ENCODE measurements at regions not wholly inside any gene's neighbourhood (a gene's known extent, or its start where the extent isn't known, plus 50 kb on each side); places are given as distances from the start of the nearest gene placed in this dataset.

DNA sequence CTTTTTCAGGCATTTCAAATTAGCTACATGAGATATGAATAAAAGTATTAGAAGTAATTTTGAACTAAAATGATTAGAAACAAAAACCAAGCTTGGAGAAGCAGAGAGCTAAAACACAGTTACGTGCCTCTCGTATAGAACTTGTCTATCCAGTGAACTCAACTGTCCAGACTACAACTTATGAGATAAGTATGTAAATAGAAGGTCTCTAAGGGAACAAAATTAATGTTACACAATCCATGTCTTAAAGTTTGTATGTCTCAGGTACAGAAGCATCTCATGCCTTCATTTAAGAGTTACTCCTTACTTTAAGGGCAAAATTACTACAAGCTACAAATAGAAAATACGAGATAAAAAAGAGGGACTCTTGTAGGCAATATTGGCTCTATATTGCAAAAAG lies 316.8 kb downstream of the CETN3 start:
- no peak for TF ChIP-seq TAF1 (IDR thresholded peaks at IDR 0.05; ENCODE audit: borderline replicate concordance, low read depth, low read length)
- no peak for TF ChIP-seq POLR2A (IDR thresholded peaks at IDR 0.05; ENCODE audit: low read depth, low read length)

Measured in GM12892 (cell line).